ENCODE measurements at regions not wholly inside any gene's neighbourhood (a gene's known extent, or its start where the extent isn't known, plus 50 kb on each side); places are given as distances from the start of the nearest gene placed in this dataset.

- Mint-ChIP-seq H3K4me3 (no peak overlapping the region), H3K36me3 (no peaks in the 10 kb centered on the region), H3K27me3 (ENCODE audit: low read depth) (no peaks in the 10 kb centered on the region), H3K27ac (no peak overlapping the region), H3K4me1 (peaks cover under 1% of the 10 kb centered on the region), H3K9me3 (no peaks in the 10 kb centered on the region)
- CTCF ChIA-PET, result no interaction called here
- TF ChIP-seq, protein P1, sequence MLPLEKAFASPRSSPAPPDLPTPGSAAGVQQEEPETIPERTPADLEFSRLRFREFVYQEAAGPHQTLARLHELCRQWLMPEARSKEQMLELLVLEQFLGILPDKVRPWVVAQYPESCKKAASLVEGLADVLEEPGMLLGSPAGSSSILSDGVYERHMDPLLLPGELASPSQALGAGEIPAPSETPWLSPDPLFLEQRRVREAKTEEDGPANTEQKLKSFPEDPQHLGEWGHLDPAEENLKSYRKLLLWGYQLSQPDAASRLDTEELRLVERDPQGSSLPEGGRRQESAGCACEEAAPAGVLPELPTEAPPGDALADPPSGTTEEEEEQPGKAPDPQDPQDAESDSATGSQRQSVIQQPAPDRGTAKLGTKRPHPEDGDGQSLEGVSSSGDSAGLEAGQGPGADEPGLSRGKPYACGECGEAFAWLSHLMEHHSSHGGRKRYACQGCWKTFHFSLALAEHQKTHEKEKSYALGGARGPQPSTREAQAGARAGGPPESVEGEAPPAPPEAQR (CRISPR knock-in tag; IDR thresholded peaks at IDR 0.05), result no peak
- ATAC-seq (no peak), DNase-seq (ENCODE audit: low spot score) (no peak)
- POLR2A ChIA-PET, result no interaction called here
These were observed 212.1 kb downstream of the GPR37 start for GRCh38 chr7:124553502-124553901.

- TF ChIP-seq SMAD4 (CRISPR knock-in tag; IDR thresholded peaks at IDR 0.05) (no peak), TEAD4 (CRISPR knock-in tag; IDR thresholded peaks at IDR 0.05) (no peak), ATF1 (CRISPR knock-in tag; IDR thresholded peaks at IDR 0.05) (no peak), SP1 (CRISPR knock-in tag; conservative IDR thresholded peaks at IDR 0.05) (no peak), NR1H2 (CRISPR knock-in tag; IDR thresholded peaks at IDR 0.05) (no peak), FOXP1 (CRISPR knock-in tag; IDR thresholded peaks at IDR 0.05; ENCODE audit: borderline replicate concordance) (no peak), NFYB (CRISPR knock-in tag; conservative IDR thresholded peaks at IDR 0.05; ENCODE audit: low read depth) (no peak), MLX (CRISPR knock-in tag; IDR thresholded peaks at IDR 0.05) (no peak), ZNF416 (CRISPR knock-in tag; IDR thresholded peaks at IDR 0.05) (no peak), MXD4 (CRISPR knock-in tag; IDR thresholded peaks at IDR 0.05; ENCODE audit: borderline replicate concordance) (no peak)
- TF ChIP-seq, protein P2, sequence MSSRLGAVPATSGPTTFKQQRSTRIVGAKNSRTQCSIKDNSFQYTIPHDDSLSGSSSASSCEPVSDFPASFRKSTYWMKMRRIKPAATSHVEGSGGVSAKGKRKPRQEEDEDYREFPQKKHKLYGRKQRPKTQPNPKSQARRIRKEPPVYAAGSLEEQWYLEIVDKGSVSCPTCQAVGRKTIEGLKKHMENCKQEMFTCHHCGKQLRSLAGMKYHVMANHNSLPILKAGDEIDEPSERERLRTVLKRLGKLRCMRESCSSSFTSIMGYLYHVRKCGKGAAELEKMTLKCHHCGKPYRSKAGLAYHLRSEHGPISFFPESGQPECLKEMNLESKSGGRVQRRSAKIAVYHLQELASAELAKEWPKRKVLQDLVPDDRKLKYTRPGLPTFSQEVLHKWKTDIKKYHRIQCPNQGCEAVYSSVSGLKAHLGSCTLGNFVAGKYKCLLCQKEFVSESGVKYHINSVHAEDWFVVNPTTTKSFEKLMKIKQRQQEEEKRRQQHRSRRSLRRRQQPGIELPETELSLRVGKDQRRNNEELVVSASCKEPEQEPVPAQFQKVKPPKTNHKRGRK (CRISPR knock-in tag; IDR thresholded peaks at IDR 0.05; ENCODE audit: borderline replicate concordance), result no peak
- TF ChIP-seq, protein P3, sequence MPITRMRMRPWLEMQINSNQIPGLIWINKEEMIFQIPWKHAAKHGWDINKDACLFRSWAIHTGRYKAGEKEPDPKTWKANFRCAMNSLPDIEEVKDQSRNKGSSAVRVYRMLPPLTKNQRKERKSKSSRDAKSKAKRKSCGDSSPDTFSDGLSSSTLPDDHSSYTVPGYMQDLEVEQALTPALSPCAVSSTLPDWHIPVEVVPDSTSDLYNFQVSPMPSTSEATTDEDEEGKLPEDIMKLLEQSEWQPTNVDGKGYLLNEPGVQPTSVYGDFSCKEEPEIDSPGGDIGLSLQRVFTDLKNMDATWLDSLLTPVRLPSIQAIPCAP (CRISPR knock-in tag; IDR thresholded peaks at IDR 0.05), result no peak
- TF ChIP-seq, protein P4, sequence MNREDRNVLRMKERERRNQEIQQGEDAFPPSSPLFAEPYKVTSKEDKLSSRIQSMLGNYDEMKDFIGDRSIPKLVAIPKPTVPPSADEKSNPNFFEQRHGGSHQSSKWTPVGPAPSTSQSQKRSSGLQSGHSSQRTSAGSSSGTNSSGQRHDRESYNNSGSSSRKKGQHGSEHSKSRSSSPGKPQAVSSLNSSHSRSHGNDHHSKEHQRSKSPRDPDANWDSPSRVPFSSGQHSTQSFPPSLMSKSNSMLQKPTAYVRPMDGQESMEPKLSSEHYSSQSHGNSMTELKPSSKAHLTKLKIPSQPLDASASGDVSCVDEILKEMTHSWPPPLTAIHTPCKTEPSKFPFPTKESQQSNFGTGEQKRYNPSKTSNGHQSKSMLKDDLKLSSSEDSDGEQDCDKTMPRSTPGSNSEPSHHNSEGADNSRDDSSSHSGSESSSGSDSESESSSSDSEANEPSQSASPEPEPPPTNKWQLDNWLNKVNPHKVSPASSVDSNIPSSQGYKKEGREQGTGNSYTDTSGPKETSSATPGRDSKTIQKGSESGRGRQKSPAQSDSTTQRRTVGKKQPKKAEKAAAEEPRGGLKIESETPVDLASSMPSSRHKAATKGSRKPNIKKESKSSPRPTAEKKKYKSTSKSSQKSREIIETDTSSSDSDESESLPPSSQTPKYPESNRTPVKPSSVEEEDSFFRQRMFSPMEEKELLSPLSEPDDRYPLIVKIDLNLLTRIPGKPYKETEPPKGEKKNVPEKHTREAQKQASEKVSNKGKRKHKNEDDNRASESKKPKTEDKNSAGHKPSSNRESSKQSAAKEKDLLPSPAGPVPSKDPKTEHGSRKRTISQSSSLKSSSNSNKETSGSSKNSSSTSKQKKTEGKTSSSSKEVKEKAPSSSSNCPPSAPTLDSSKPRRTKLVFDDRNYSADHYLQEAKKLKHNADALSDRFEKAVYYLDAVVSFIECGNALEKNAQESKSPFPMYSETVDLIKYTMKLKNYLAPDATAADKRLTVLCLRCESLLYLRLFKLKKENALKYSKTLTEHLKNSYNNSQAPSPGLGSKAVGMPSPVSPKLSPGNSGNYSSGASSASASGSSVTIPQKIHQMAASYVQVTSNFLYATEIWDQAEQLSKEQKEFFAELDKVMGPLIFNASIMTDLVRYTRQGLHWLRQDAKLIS (CRISPR knock-in tag; IDR thresholded peaks at IDR 0.05; ENCODE audit: borderline replicate concordance), result no peak
- TF ChIP-seq, protein P5, sequence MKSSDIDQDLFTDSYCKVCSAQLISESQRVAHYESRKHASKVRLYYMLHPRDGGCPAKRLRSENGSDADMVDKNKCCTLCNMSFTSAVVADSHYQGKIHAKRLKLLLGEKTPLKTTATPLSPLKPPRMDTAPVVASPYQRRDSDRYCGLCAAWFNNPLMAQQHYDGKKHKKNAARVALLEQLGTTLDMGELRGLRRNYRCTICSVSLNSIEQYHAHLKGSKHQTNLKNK (CRISPR knock-in tag; IDR thresholded peaks at IDR 0.05), result no peak
- Mint-ChIP-seq H3K27me3 (ENCODE audit: low read depth) (no peaks in the 10 kb centered on the region), H3K36me3 (no peaks in the 10 kb centered on the region), H3K4me1 (peaks cover 5% of the 10 kb centered on the region), H3K9me3 (no peaks in the 10 kb centered on the region), H3K4me3 (no peak overlapping the region), H3K27ac (no peak overlapping the region)
- ATAC-seq (no peak), DNase-seq (ENCODE audit: low spot score) (no peak)
- POLR2A ChIA-PET, result no interaction called here
- CTCF ChIA-PET, result no interaction called here
These were observed 213.4 kb downstream of the GPR37 start for GRCh38 chr7:124552217-124552616.

Measured in WTC11 (cell line).